SK-N-SH (cell line): ENCODE measurements at regions not wholly inside any gene's neighbourhood (a gene's known extent, or its start where the extent isn't known, plus 50 kb on each side); places are given as distances from the start of the nearest gene placed in this dataset.

ENCODE experiments used
- CTCF ChIA-PET: fragments of 300-600, 350-600 bp; formaldehyde crosslinking; extraction: SDS; loops from one replicate; lab custom pipeline; 2021; lab: Yijun Ruan, JAX
- POLR2A ChIA-PET: fragments of 350-600 bp; sonication (Branson Sonifier 250); formaldehyde crosslinking; extraction: SDS; loops from one replicate; lab custom pipeline; 2020; ENCODE audit warnings: antibody characterized with exemption, inconsistent platforms; lab: Yijun Ruan, JAX
- DNase-seq: peaks from one replicate; pipeline ENCODE4 v3.0.0; 2012
- H2AFZ ChIP-seq: fragments of 200-600 bp; sonication (generic); 2 replicates; pipeline ENCODE4 v1.8.1; 2016; ENCODE audit warnings: antibody characterized with exemption, mild to moderate bottlenecking, low read depth
- H3F3A ChIP-seq: fragments of 200-600 bp; sonication (generic); replicated peaks from 2 replicates; pipeline ENCODE3; 2016; ENCODE audit warnings: antibody characterized with exemption, mild to moderate bottlenecking; ENCODE audit not compliant: insufficient read depth
- H3K27ac ChIP-seq, 2 experiments: fragments of 200-500 bp in 1 of 2; fragments of 200-600 bp in 1 of 2; sonication (Bioruptor generic) in 1 of 2; sonication (generic), shearing (Covaris generic) in 1 of 2; 2 replicates each; pipeline versions ENCODE4 v1.5.1 to v1.6.1; 2014 to 2016; ENCODE audit warnings: low read depth in 2 of 2, inconsistent platforms in 1 of 2, low read length in 1 of 2, mild to moderate bottlenecking in 1 of 2, mixed read lengths in 1 of 2
- H3K27me3 ChIP-seq: fragments of 200-600 bp; sonication (generic), shearing (Covaris generic); 2 replicates; pipeline ENCODE4 v1.6.1; 2016; ENCODE audit warnings: mixed run types; ENCODE audit not compliant: insufficient read depth
- H3K36me3 ChIP-seq, 2 experiments: fragments of 200-500 bp in 1 of 2; fragments of 200-600 bp in 1 of 2; sonication (Bioruptor generic) in 1 of 2; sonication (generic) in 1 of 2; replicated peaks in 1 of 2; 2 replicates each; pipeline versions ENCODE3 to v1.5.1; 2014 to 2016; ENCODE audit warnings: low read length in 1 of 2, mild to moderate bottlenecking in 1 of 2; ENCODE audit not compliant: insufficient read depth in 2 of 2, control insufficient read depth in 1 of 2
- H3K4me1 ChIP-seq, 2 experiments: fragments of 200-500 bp in 1 of 2; fragments of 200-600 bp in 1 of 2; sonication (Bioruptor generic) in 1 of 2; sonication (generic), shearing (Covaris generic) in 1 of 2; 2 replicates each; pipeline versions ENCODE4 v1.5.1 to v1.6.1; 2014 to 2016; ENCODE audit warnings: low read depth in 1 of 2, low read length in 1 of 2, mixed run types in 1 of 2; ENCODE audit not compliant: insufficient read depth in 2 of 2, control insufficient read depth in 1 of 2
- H3K4me2 ChIP-seq: fragments of 200-600 bp; sonication (generic), shearing (Covaris generic); 2 replicates; pipeline ENCODE4 v1.6.1; 2017; ENCODE audit warnings: mixed run types
- H3K4me3 ChIP-seq, 2 experiments: fragments of 200-500 bp in 1 of 2; fragments of 200-600 bp in 1 of 2; sonication (Bioruptor generic) in 1 of 2; sonication (generic), shearing (Covaris generic) in 1 of 2; 2 replicates each; pipeline versions ENCODE4 v1.5.1 to v1.8.1; 2014 to 2016; ENCODE audit warnings: low read depth in 2 of 2, inconsistent platforms in 1 of 2, low read length in 1 of 2, mild to moderate bottlenecking in 1 of 2, mixed read lengths in 1 of 2, moderate library complexity in 1 of 2
- H3K79me2 ChIP-seq: fragments of 200-600 bp; sonication (generic); 2 replicates; pipeline ENCODE4 v1.8.1; 2017; ENCODE audit warnings: mild to moderate bottlenecking; ENCODE audit not compliant: insufficient read depth
- H3K9ac ChIP-seq: fragments of 200-600 bp; sonication (generic); 2 replicates; pipeline ENCODE4 v1.6.1; 2017; ENCODE audit warnings: mixed run types
- H3K9me2 ChIP-seq: fragments of 200-600 bp; sonication (generic); 2 replicates; pipeline ENCODE4 v1.6.1; 2017; ENCODE audit warnings: mixed run types
- H3K9me3 ChIP-seq: fragments of 200-600 bp; sonication (generic); 2 replicates; pipeline ENCODE4 v1.6.1; 2017; ENCODE audit warnings: mixed run types, mild to moderate bottlenecking, moderate library complexity
- H4K20me1 ChIP-seq: fragments of 200-600 bp; sonication (generic); 2 replicates; pipeline ENCODE4 v1.6.1; 2017; ENCODE audit warnings: mild to moderate bottlenecking, mixed run types; ENCODE audit not compliant: insufficient read depth
- CHD2 ChIP-seq: fragments of 150-350 bp; IDR thresholded peaks from 2 replicates; pipeline ENCODE4 v1.6.1; 2018; ENCODE audit warnings: low read length; ENCODE audit not compliant: partially characterized antibody
- CTCF ChIP-seq: fragments of 200-600 bp; sonication (generic); IDR thresholded peaks from 2 replicates; pipeline ENCODE4 v1.6.1; 2017; ENCODE audit warnings: antibody characterized with exemption, mild to moderate bottlenecking, moderate library complexity
- FOXM1 ChIP-seq: IDR thresholded peaks from 2 replicates; pipeline ENCODE4 v1.4.0; 2012; ENCODE audit warnings: low read depth, mild to moderate bottlenecking
- NFIC ChIP-seq: IDR thresholded peaks from 2 replicates; pipeline ENCODE4 v1.4.0; 2012; ENCODE audit warnings: borderline replicate concordance
- RAD21 ChIP-seq: IDR thresholded peaks from 2 replicates; pipeline ENCODE4 v1.6.1; 2012; ENCODE audit warnings: mild to moderate bottlenecking, low read length
- RXRA ChIP-seq: IDR thresholded peaks from 2 replicates; pipeline ENCODE4 v1.4.0; 2012; ENCODE audit warnings: low read depth, mild to moderate bottlenecking, borderline replicate concordance
- SMC3 ChIP-seq: IDR thresholded peaks from 2 replicates; pipeline ENCODE4 v1.6.1; 2012; ENCODE audit warnings: low read depth, low read length, improper control_type of control experiment
- WGBS: methylation state at CpG from one replicate; pipeline ENCODE4 v1.1.6; 2017; ENCODE audit warnings: low lambda C conversion rate; 5-methylcytosine and 5-hydroxymethylcytosine counted together
- TF ChIP-seq, protein P1 (sequence below): IDR thresholded peaks from 2 replicates; pipeline ENCODE4 v1.4.0; 2012; ENCODE audit warnings: low read depth, borderline replicate concordance

DNA sequence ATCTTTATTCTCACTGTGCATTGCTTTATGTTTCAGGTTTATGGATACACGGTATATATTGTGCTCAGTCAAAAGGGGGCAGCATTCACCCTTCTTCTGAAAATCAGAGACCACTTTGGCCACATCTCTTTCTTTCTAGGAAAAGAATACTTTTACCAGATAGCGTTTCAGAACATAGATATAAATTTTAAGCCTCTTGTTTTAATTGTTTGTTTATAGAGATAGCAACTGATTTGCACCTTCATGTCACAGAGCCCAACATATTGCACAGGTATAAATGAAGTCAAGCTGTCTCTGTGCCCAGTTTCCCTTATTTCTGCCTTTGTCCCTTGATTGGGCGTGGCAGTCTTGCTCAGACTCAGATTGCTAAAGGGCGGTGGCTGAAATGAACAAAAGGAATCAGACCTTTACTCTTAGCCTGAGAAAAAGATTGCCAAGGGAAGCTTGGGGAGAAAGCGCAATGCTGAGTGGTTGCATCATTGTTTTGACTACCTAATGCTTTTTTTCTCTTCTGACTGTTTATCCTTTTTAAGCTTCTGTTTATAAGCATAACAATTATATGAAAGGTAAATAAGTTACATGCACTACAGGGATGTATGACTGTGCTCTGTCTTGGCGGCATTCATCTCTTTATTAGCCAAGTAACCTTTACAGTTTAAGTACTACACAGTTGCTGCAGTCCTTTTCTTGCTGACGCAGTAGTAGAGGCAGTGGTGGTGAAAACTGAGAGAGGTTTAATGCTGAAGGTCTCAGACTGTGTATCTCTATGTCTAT lies 70.8 kb upstream of the ZBTB20 start:
- DNase-seq, result peak; percentile 35
- ChIA-PET CTCF (interaction anchor here (0.6 to 3.8 kb wide), 76 partner anchors 9 to 882 kb away, joined by 3 to 78 read pairs (median 4); partner anchors contain the start of gene ZBTB20), POLR2A (interaction anchor here (1.9 kb wide), 1 partner anchor 476 kb away, joined by 6 read pairs; no protein-coding TSS in a partner anchor)
- Histone ChIP-seq H3K27me3 (no peaks in the 10 kb centered on the region), H2AFZ (peak overlapping the region; percentile 69; the same call in 1 of the 2 replicates), H3K9ac (no peak overlapping the region), H3K27ac (peak overlapping the region; percentile 22 to 53; a peak in 3 of 4 replicates), H4K20me1 (no peaks in the 10 kb centered on the region), H3K4me3 (peak overlapping the region in 1 of 2 experiments; percentile 20; a peak in 1 of 4 replicates), H3K9me3 (no peaks in the 10 kb centered on the region), H3K4me1 (peaks cover 3 to 15% of the 10 kb centered on the region in 2 experiments; a peak in 3 of 4 replicates), H3F3A (no peaks in the 10 kb centered on the region), H3K79me2 (no peaks in the 10 kb centered on the region), H3K9me2 (no peaks in the 10 kb centered on the region), H3K4me2 (peak overlapping the region; percentile 35; the same call in 1 of the 2 replicates), H3K36me3 (no peaks in the 10 kb centered on the region)
- WGBS, result 54% methylated on average over 7 of the region's 7 CpGs
- TF ChIP-seq NFIC (peak; percentile 19; the same call in 1 of the 2 replicates), SMC3 (peak; percentile 93), RAD21 (peak; percentile 98), RXRA (no peak), CTCF (peak; percentile 89)
- TF ChIP-seq, protein P1, sequence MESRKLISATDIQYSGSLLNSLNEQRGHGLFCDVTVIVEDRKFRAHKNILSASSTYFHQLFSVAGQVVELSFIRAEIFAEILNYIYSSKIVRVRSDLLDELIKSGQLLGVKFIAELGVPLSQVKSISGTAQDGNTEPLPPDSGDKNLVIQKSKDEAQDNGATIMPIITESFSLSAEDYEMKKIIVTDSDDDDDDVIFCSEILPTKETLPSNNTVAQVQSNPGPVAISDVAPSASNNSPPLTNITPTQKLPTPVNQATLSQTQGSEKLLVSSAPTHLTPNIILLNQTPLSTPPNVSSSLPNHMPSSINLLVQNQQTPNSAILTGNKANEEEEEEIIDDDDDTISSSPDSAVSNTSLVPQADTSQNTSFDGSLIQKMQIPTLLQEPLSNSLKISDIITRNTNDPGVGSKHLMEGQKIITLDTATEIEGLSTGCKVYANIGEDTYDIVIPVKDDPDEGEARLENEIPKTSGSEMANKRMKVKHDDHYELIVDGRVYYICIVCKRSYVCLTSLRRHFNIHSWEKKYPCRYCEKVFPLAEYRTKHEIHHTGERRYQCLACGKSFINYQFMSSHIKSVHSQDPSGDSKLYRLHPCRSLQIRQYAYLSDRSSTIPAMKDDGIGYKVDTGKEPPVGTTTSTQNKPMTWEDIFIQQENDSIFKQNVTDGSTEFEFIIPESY, result no peak

DNA sequence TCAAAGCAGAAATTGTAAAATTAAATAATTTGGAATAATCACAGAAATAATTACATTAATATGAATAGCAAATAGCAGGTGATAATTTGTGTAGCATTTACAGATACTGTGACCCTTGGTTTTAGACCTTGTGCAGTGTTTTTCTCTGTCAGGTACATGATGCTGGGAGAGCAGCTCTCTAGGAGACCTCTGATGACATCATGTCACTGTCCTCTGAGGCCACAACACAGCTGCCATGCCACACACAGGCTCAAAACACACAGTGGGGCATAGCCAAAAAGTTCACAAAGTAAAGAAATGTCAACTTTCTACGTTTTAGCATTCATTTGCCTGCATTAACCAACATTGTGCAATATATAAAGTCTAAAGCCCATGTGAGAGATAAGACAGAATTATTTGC lies 71.8 kb upstream of the ZBTB20 start:
- no peaks in the 10 kb centered on the region for H3K9me2 ChIP-seq
- no peak overlapping the region for H2AFZ ChIP-seq
- H3K27ac ChIP-seq, result no peak overlapping the region
- no peaks in the 10 kb centered on the region for H3K27me3 ChIP-seq
- no peaks in the 10 kb centered on the region for H4K20me1 ChIP-seq
- CTCF ChIA-PET, result interaction anchor here (1.0 to 3.8 kb wide), 22 partner anchors 8 to 601 kb away, joined by 3 to 78 read pairs (median 10); no protein-coding TSS in a partner anchor
- peaks cover 3 to 15% of the 10 kb centered on the region in 2 experiments; a peak in 3 of 4 replicates for H3K4me1 ChIP-seq
- H3F3A ChIP-seq, result no peaks in the 10 kb centered on the region
- H3K9me3 ChIP-seq, result no peaks in the 10 kb centered on the region
- H3K36me3 ChIP-seq, result no peaks in the 10 kb centered on the region
- no peaks in the 10 kb centered on the region for H3K79me2 ChIP-seq
- DNase-seq, result no peak
- H3K4me2 ChIP-seq, result no peak overlapping the region
- 55% methylated on average over 1 of the region's 1 CpG for WGBS
- TF ChIP-seq CHD2 (no peak), FOXM1 (no peak)
- TF ChIP-seq, all 33 proteins: peak for 0
- Histone ChIP-seq H3K4me3 (no peak overlapping the region), H3K9ac (no peak overlapping the region)
- POLR2A ChIA-PET, result interaction anchor here (0.6 to 1.9 kb wide), 3 partner anchors 21 to 565 kb away, joined by 3 to 6 read pairs (median 5); no protein-coding TSS in a partner anchor
